A172 (cell line): ENCODE measurements at regions not wholly inside any gene's neighbourhood (a gene's known extent, or its start where the extent isn't known, plus 50 kb on each side); places are given as distances from the start of the nearest gene placed in this dataset.
"Not testable (repeated sequence)": the region's sequence is repeated elsewhere in the genome, so short reads cannot be mapped to it uniquely, and the experiment has no call there.

Experiments
- DNase-seq: peaks from one replicate; pipeline ENCODE4 v3.0.0-alpha.2; 2015; ENCODE audit warnings: low spot score

GRCh38 chr6:11890849-11891248 lies 112.2 kb upstream of the ADTRP start:
- DNase-seq = no peak

DNA sequence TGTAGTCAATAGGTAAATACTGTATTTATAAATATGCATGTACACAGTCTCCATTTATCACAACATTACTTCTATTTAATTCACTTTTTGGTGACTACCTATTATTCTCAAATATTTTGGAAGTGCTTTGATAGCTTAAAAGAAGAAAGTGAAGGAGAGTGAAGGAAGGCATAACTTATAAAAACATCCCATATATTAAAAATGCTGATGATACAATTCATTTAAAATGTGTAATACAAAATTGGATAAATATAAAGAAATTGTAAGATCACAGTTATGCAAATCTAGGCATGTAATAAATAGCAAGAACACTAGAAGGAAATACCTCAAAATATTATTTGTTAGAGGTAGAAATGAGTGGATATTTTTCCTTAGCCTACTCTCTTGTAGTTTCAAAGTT lies 111.6 kb upstream of the ADTRP start:
- DNase-seq = no peak

GRCh38 chr6:11889572-11889971 lies 111.0 kb upstream of the ADTRP start:
- DNase-seq = no peak

DNA sequence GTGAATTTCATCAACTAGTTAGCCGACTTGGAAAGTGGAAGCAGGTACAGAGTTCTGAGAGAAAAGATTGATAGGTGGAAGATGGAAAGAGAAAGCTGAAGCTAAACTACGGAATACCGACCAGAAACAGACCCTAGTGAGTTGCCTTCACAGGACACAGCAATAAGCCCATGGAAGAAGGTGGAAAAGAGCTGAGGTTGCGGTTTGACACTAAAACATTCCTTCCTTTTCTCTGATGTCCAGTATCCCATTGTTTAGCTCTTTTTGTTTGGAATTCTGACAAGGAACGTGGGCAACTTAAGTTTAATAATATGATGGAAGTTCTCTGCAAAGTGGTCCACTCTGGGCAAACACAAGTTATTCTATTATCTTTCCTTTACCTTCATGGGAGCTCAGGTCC lies 110.1 kb upstream of the ADTRP start:
- no peak for DNase-seq

DNA sequence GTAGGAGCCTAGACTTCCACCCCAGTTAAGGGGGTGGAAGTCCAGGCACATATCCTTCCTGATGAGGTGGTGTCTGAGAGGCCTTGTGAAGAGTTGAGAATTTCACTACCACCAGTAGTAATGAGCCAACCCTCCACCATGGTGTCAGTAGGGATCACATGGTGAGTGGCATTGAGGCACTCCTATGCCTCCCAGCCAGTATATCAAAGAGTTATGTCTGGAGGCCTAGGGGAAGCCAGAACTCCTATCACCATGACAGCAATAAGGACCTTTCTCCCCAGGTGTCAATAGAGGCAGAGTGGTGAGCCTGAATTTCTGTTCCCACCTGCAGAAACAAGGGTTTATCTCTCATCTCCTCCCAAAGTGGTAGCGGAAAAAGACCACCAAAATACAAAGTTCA lies 106.6 kb upstream of the ADTRP start:
- no peak for DNase-seq

DNA sequence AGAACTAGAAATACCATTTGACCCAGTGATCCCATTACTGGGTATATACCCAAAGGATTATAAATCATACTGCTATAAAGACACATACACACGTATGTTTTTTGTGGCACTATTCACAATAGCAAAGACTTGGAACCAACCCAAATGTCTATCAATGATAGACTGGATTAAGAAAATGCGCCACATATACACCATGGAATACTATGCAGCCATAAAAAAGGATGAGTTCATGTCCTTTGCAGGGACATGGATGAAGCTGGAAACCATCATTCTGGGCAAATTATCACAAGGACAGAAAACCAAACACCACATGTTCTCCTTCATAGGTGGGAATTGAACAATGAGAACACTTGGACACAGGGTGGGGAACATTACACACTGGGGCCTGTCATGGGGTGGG lies 104.9 kb upstream of the ADTRP start:
- not testable (repeated sequence) for DNase-seq

DNA sequence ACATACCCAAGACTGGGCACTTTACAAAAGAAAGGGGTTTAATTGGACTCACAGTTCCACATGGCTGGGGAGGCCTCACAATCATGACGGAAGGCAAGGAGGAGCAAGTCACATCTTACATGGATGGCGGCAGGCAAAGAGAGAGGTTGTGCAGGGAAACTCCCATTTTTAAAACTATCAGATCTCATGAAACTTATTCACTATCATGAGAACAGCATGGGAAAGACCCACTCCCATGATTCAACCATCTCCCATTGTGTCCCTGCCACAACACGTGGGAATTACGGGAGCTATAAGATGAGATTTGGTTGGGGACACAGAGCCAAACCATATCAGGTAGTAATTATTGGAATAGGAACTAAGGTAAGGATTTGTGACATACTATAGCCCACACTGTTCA lies 101.6 kb upstream of the ADTRP start:
- DNase-seq = not testable (repeated sequence)

GRCh38 chr6:11878735-11879134 lies 100.1 kb upstream of the ADTRP start:
- DNase-seq = no peak

DNA sequence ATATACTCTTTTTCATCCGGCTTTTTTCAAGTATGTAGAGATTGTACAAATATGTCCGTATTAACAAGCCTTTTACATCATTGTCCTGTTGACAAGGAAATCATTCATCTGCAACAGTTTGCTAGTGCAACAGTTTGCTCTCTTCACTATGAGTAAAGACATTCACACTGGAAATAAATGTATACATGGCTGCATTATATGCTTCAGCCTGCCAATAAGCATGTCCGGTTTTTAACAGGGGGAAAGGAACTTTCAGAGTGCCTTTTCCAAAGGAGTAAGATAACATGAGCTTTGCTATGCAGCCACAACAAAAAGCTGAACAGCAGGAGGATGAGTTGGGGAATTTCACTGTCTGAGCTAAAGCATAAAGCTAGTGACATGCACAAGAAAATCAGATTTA lies 99.4 kb upstream of the ADTRP start:
- DNase-seq = no peak

GRCh38 chr6:11876934-11877433 lies 98.4 kb upstream of the ADTRP start:
- no peak for DNase-seq

- no peak for DNase-seq
Measured at GRCh38 chr6:11875325-11876109, 96.9 kb upstream of the ADTRP start.

GRCh38 chr6:11869672-11870340 lies 91.2 kb upstream of the ADTRP start:
- DNase-seq = peak; percentile 58

DNA sequence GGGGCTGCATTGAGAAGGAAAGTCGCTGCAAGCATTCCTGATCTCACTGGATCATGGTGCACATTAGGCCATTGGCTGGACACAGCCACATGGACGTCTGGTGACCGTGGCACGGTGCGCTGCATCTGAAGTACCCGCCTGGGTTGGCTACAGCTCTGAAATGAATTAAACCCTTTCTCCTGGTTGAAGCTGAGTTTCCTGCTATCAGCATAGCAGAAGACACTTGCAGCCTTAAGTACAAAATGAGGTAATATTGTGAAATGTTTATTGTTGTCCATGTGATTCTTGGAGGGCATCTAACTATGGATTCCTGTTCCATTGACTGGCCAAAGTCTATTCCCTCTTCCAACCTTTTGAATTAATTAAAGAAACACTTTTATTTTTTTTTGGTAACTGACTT lies 89.8 kb upstream of the ADTRP start:
- DNase-seq = no peak

DNA sequence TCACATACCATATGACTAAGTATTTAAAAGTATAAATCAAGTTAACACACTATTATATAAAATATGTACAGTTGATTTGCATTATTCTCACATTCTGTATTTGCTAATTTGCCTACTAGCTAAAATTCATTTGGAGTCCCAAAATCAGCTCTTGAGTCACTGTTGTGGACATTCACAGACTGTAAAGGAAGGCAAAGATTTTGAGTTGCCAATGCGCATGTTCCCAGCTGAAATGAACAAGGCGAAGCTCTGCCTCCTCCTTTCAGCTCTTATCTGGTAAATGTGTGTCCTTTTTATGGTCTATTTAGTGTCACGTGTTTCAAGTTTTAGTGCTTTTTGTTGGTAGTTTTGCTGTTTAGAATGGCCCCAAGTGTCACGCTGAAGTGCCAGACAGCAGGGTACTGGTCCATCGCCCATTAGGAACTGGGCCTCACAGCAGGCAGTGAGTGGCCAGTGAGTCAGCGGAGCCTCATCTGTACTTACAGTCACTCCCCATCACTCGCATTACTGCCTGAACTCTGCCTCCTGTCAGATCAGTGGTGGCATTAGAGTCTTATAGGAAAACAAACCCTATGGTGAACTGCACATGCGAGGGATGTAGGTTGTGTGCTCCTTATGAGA lies 87.2 kb upstream of the ADTRP start:
- peak; percentile 69 for DNase-seq

DNA sequence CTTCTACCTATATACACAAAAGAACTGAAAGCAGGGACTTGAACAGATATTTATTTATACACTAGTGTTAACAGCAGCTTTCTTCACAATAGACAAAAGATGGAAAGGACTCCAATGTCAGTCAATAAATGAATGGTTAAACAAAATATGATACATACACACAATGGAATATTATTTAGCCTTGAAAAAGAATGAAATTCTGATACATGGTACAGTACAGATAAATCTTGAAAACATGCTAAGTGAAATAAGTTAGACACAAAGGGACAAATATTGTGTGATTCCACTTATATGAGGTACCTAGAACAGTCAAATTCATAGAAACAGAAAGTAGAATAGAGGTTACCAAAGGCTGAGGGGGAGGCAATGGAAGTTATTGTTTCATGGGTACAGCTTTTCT lies 79.8 kb upstream of the ADTRP start:
- no peak for DNase-seq

DNA sequence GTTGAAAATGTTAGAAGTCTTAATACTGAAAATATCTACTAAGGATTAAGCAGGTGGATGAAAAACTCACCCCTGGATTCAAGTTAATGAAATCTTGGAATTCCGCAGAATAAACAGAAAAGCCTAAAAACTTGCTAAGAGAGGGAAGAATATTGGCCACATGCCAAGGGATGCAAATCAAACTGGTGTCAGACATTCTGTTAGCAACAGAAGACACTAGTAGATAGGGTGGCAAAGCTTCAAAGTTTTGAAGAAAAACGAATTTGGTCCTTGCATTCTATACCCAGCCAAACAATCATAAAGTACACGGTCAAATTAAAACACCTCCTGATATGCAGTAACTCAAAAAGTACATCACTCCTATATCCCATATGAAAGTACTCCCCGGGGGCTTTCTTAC lies 77.1 kb upstream of the ADTRP start:
- DNase-seq = no peak

GRCh38 chr6:11854408-11855165 lies 76.0 kb upstream of the ADTRP start:
- peak; percentile 65 for DNase-seq

GRCh38 chr6:11853678-11854407 lies 75.2 kb upstream of the ADTRP start:
- DNase-seq = no peak

DNA sequence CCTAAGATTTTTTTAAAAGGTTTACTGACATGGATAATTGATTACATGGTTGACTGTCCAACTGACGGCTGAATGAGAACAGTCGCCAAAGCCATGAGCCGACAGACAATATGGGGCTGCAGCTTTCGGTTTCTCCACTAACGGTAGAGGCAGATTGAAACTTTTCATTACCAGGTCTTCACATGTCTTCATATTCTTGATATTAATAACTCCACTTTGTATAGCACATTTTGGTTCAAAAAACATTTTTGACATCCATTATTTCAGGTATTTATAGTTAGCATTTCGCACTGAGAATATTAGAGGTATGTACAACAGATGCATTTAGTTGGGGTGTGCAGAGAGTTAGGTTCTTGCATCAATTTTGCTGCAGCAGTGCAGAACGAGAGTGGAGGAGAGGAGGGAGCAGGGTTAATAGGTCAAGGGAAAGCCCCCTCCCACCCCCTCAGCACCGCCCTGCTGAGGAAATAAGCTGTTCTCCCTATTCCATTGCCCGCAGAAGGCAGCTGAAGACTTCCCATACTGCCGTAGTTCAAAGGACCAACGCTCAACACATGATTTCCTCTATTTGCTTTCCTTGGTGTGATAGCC lies 73.6 kb upstream of the ADTRP start:
- DNase-seq = no peak

DNA sequence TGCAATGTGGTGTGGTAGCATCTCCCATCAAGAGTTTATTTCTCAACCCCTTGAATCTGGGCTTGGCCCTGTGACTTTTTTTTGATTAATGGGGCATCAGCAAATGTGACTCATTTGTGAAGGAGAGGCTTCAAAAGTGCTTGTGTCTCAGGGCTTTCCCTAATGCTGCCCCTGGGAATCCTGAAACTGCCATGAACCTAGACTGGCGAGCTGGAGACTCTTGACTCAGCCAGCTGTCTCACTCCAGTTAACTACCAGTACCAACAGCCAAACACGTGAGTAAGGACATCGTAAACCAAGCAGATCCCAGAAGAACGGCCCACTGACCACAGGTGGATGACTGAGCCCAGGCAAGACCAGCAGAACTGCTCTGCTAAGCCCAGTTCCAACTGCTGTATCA lies 72.8 kb upstream of the ADTRP start:
- DNase-seq = peak; percentile 97
